HG02759 (cell line): ENCODE measurements at regions not wholly inside any gene's neighbourhood (a gene's known extent, or its start where the extent isn't known, plus 50 kb on each side); places are given as distances from the start of the nearest gene placed in this dataset.
A peak's percentile ranks its signal among the peaks of the same experiment; 100 is the strongest.

Experiments used
- ATAC-seq: cut with Tn5 transposase; IDR thresholded peaks from one replicate; pipeline ENCODE4 v1.9.1; 2021; ENCODE audit warnings: mild to moderate bottlenecking, moderate library complexity; ENCODE audit not compliant: unreplicated experiment

DNA sequence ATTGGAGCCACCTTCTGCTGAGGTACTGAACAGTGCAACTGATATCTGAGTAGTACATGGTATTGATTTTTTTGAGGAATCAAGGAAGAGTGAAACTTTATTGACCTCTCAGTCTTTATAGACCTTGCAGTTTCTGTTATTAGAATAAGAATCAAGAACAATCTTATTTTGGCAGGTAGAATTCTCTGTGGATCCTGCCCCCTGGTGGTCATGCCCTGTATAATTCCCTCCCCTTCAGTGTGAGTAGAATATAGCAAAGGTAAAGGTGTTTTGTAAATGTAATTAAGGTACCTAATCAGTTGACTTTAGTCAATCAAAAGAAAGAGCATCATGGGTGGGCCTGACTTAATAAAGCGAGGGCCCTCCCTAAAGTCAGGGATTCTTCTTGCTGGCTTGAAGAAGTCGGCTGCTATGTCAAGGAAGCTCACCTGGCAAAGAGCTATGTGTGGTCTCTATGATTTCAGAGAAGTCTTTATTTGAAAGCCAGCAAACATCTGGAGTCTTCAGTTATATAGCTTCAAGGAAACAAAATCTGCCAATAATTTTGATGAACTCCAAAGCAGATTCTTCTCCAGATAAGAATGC, 142.8 kb downstream of the LSM5 start:
- no peak for ATAC-seq

- ATAC-seq: no peak
These were observed 143.9 kb downstream of the LSM5 start for GRCh38 chr7:32346253-32346652.

GRCh38 chr7:32336726-32337125, 153.5 kb downstream of the LSM5 start:
- no peak for ATAC-seq

- ATAC-seq: no peak
These were observed 155.1 kb downstream of the LSM5 start for GRCh38 chr7:32335107-32335506.

DNA sequence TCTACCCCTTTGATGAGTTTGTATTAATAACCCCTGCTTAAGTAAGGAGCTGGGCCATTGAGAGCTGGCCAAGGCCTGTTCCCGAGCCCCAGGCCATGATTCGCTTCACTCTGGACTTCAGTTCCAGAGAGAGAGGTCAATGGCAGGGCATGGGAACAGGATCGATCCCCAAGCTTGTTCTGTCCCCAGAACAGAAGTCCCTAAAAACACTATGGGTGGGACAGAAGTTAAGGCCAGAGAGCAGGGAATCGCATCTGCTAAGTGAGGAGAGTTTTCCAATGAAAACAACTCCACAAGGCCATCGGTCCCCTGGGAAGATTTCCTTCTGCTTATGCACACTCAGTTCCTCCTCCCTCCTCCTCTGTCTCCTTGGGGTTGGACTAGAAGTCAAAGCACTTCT, 159.6 kb downstream of the LSM5 start:
- ATAC-seq: no peak

- no peak for ATAC-seq
These were observed 164.1 kb downstream of the LSM5 start for GRCh38 chr7:32326078-32326477.

DNA sequence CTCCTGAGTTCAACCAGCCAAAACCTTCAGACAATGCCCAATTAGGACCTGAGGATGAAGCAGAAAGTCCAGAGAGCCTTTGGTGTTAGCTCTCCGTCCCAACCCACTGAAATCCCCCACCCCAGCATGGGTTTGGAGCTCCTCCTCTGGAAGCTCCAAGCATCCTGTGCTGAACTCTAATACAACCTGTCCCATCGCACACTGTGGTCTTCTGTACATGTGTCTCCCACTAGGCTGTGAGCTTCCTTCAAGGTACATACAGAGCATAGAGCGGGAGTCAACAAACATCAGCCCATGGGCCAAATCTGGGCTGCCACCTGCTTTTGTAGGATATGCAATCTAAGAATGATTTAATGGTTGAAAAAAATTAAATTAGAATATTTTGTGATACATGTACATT, 166.5 kb downstream of the LSM5 start:
- ATAC-seq: no peak

- ATAC-seq: no peak
These were observed 171.2 kb downstream of the LSM5 start for GRCh38 chr7:32319012-32319382.

GRCh38 chr7:32318300-32319011, 171.7 kb downstream of the LSM5 start:
- no peak for ATAC-seq

GRCh38 chr7:32316839-32317238, 173.3 kb downstream of the LSM5 start:
- ATAC-seq: no peak

DNA sequence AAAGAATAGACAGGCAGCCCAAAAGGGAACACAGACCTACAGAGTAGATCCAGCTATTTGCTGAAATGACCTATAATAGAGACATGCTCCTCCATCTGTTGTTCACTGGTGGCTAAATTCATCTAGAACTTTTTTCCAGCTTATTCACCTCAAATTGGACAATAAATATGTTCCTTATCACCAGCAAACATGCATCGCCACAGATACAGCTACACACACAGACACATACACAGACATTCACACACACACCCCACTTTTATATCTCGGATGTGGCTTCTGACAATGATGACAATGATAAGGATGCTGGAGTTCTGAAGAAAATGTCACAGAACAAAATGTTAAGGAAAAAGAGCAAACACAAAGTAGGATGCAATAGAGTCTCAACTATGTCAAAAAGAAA, 175.4 kb downstream of the LSM5 start:
- ATAC-seq: no peak

DNA sequence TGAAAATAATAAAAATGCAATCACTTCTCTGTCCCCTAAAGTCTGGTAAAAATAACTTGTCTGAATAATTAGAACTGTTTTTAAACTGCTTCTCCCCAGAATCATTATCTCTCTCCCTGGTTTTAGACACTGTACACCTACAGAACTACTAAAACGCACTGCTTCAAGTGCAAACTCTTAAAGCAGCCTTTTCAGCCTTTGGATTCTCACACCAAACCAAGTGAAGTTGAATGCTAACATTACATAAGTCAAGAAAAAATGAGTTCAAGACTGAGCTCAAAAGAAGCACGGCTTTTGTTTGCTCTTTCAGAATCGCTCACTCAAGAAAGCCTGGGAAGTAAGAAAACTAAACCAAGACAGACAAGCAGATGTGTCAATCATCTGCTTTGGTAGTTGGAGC, 188.8 kb downstream of the LSM5 start:
- no peak for ATAC-seq

- no peak for ATAC-seq
These were observed 191.0 kb downstream of the LSM5 start for GRCh38 chr7:32299133-32299702.

DNA sequence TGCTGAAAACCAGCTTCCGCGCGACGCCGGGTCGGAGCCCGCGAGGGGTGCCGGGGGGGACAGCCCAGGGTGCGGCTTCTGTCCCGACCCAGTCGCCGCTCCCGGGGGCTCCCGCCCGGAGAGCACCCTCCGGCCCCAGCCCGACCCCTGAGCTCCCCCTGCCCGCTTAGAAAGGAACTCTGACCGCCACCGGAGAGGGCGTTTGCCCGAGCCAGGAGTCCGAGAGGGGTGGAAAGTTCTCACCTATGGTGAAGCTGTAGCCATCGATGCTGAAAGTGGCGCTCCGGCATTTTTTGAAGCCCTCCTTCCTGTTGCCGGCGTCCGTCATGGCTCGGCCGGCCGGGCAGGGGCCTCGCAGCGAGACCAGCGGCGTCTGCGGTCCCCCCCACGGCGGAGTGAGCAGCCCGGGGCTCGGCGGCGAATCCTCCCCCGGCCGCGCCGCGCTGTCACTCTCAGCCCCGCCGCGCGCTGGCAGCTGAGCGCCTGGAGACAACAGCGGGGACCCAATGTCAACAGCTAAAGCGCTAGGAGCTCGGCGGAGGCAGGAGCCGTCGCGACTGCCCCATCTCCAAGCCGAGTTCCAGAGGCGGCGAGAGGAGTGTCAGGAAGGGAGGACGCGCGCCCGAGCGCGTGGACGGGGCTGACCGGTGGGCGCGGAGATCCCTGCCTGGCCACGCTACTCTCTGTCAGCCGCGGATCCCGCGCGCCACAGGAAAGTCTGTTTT, 191.6 kb downstream of the LSM5 start:
- ATAC-seq: no peak

DNA sequence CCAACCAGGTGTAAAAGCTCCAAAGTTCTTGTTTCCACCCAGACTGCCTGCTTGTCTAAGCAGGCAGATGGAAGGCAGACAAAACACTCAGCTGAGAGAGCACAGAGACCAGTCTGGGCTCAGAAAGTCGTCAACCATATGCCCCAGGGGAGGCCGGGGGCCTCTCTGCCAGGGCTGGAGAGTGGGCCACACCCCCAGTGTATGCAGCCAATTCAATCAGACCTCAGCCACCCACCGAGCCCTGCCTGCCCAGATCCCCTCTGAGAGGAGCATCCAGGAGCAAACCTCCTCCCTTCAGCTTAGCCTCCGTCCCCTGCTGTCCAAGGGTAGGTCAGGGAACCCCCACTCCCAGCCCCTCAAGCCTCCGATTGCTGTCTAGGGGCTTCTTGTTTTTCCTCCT, 196.3 kb downstream of the LSM5 start:
- ATAC-seq: no peak

- no peak for ATAC-seq
These were observed 200.3 kb downstream of the LSM5 start for GRCh38 chr7:32289651-32290414.

DNA sequence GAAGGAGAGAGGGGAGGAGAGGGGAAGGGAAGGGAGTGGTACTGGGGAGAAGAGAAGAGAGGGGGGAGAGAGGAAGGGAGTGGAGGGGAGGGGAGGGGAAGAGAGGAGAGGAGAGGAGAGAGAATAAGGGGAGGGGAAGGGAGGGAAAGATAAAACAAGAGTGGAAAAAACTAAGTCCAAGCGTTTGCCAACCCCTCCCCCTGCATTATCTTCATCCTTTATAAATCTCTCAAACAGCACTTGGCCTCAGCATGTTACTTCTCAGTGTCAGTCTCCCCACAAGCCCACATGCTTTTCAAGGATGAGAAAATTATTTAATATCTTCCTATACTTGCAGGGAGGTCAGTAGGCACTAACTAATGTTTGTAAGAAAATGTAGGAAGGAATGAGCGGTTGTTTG, 204.5 kb downstream of the LSM5 start:
- ATAC-seq: no peak

DNA sequence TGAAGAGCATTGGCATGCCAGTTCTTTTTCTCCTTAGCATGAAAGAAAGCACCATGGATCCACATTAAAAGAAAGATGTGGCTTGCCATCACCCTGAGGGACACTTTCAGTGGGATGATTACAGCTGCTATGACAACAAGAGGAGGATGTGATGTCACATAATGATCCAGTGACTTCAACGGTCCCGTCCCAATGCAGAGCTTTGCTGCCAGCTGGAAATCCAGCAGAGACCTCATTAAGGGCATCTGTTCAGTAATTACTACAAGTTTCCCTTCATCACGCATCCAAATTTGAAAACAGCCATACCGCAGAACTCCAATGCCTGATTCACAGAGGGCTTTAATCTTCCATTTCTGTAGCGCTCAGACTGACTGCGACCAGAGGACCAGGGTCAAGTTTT, 206.6 kb downstream of the LSM5 start:
- no peak for ATAC-seq

- ATAC-seq: no peak
These were observed 209.3 kb upstream of the PDE1C start for GRCh38 chr7:32279500-32279899.

- peak; percentile 63 for ATAC-seq
These were observed 205.2 kb upstream of the PDE1C start for GRCh38 chr7:32275216-32276009.
